Upper lobe of right lung (tissue), 1 donor: ENCODE measurements at regions not wholly inside any gene's neighbourhood (a gene's known extent, or its start where the extent isn't known, plus 50 kb on each side); places are given as distances from the start of the nearest gene placed in this dataset.
A peak's percentile ranks its signal among the peaks of the same experiment; 100 is the strongest.

Source experiments
- ATAC-seq: fragments of 200-7000 bp; cut with Tn5 transposase; one replicate; pipeline ENCODE4 v1.9.1; 2020; ENCODE audit warnings: mild to moderate bottlenecking, moderate library complexity
- DNase-seq: peaks from one replicate; pipeline ENCODE4 v3.0.0-alpha.2; 2020
- H3K27ac ChIP-seq: fragments of 200-600 bp; one replicate; pipeline ENCODE4 v1.8.0; 2022
- H3K27me3 ChIP-seq: fragments of 200-600 bp; one replicate; pipeline ENCODE4 v1.8.0; 2022; ENCODE audit warnings: mild to moderate bottlenecking
- H3K36me3 ChIP-seq: fragments of 200-600 bp; one replicate; pipeline ENCODE4 v1.8.0; 2022
- H3K4me1 ChIP-seq: fragments of 200-600 bp; one replicate; pipeline ENCODE4 v1.8.0; 2022
- H3K4me3 ChIP-seq: fragments of 200-600 bp; one replicate; pipeline ENCODE4 v1.8.0; 2022; ENCODE audit warnings: mild to moderate bottlenecking
- H3K9me3 ChIP-seq: fragments of 200-600 bp; one replicate; pipeline ENCODE4 v1.8.0; 2022
- intact Hi-C: fragments of 100-400 bp; cut with DNase I; formaldehyde crosslinking; loops from one replicate; pipeline ENCODE4 v1.11.0; 2022
- TF ChIP-seq, protein P1 (sequence below): fragments of 200-600 bp; IDR thresholded peaks from one replicate; pipeline ENCODE4 v1.8.0; 2022; ENCODE audit warnings: antibody characterized with exemption
- donor health status: DM: no; HTN: yes; CAD: no; lungs with severe emphysema.

DNA sequence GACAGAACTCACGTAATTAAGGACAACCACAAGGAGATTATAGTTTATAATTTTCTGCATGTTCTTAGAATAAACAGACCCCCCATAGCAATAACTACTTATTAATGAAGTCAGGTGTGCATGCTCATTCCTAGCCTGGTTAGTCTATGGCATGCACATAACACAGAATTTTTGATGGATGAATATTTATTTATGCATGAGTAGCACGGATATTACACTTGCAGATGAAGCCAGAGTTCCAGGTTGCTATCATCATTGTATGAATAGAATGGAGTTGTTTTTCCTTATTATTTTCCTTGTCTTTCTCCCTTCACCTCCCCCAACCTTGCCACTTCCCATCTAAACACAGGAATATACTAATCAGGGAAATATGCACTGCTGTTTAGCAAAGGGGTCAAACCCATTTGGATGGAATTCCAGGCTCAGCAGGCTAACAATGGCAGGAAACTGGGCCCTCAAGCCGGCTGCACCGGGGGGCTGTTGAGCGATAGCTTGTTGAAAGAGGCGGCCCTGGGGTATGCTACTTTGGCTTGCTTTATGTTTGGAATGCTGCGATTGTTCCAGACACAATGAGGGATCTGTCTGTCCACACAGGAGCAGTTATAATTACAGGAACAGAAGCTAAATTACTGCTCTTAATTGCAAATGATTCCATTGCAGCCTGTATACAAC is 112.6 kb downstream of the TMEM170B start:
- intact Hi-C loops = loop anchor here (10.0 kb wide), 1 partner anchor 45 kb away; no protein-coding TSS in a partner anchor
- TF ChIP-seq, protein P1, sequence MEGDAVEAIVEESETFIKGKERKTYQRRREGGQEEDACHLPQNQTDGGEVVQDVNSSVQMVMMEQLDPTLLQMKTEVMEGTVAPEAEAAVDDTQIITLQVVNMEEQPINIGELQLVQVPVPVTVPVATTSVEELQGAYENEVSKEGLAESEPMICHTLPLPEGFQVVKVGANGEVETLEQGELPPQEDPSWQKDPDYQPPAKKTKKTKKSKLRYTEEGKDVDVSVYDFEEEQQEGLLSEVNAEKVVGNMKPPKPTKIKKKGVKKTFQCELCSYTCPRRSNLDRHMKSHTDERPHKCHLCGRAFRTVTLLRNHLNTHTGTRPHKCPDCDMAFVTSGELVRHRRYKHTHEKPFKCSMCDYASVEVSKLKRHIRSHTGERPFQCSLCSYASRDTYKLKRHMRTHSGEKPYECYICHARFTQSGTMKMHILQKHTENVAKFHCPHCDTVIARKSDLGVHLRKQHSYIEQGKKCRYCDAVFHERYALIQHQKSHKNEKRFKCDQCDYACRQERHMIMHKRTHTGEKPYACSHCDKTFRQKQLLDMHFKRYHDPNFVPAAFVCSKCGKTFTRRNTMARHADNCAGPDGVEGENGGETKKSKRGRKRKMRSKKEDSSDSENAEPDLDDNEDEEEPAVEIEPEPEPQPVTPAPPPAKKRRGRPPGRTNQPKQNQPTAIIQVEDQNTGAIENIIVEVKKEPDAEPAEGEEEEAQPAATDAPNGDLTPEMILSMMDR = no peak
- DNase-seq (no peak), ATAC-seq (peak; percentile 37)
- H3K4me1 ChIP-seq = peaks cover 21% of the 10 kb centered on the region
- no peaks in the 10 kb centered on the region for H3K27me3 ChIP-seq
- peak overlapping the region; percentile 17 for H3K27ac ChIP-seq
- H3K4me3 ChIP-seq = no peak overlapping the region
- no peaks in the 10 kb centered on the region for H3K36me3 ChIP-seq
- H3K9me3 ChIP-seq = no peaks in the 10 kb centered on the region

GRCh38 chr6:11650711-11651110 is 113.2 kb downstream of the TMEM170B start:
- DNase-seq (no peak), ATAC-seq (no peak)

GRCh38 chr6:11653028-11653583 is 115.6 kb downstream of the TMEM170B start:
- intact Hi-C loops = loop anchor here (10.0 kb wide), 1 partner anchor 48 kb away; no protein-coding TSS in a partner anchor
- H3K9me3 ChIP-seq = no peaks in the 10 kb centered on the region
- H3K36me3 ChIP-seq = no peaks in the 10 kb centered on the region
- ATAC-seq (peak; percentile 52), DNase-seq (no peak)
- no peak overlapping the region for H3K27ac ChIP-seq
- H3K27me3 ChIP-seq = no peaks in the 10 kb centered on the region
- peaks cover 24% of the 10 kb centered on the region for H3K4me1 ChIP-seq
- no peak overlapping the region for H3K4me3 ChIP-seq
- TF ChIP-seq, protein P1 = no peak

More at GRCh38 chr6:11650711-11651110, 113.2 kb downstream of the TMEM170B start:
- intact Hi-C loops = loop anchor here (10.0 kb wide), 1 partner anchor 46 kb away; no protein-coding TSS in a partner anchor
- no peaks in the 10 kb centered on the region for H3K9me3 ChIP-seq
- H3K27ac ChIP-seq = peak overlapping the region; percentile 17
- peaks cover 24% of the 10 kb centered on the region for H3K4me1 ChIP-seq
- no peaks in the 10 kb centered on the region for H3K27me3 ChIP-seq
- TF ChIP-seq, protein P1 = no peak
- no peaks in the 10 kb centered on the region for H3K36me3 ChIP-seq
- H3K4me3 ChIP-seq = no peak overlapping the region

- TF ChIP-seq, protein P1 = no peak
- no peaks in the 10 kb centered on the region for H3K9me3 ChIP-seq
- H3K4me1 ChIP-seq = peaks cover 24% of the 10 kb centered on the region
- H3K27ac ChIP-seq = peak overlapping the region; percentile 11
- H3K4me3 ChIP-seq = no peak overlapping the region
- H3K27me3 ChIP-seq = no peaks in the 10 kb centered on the region
- no peak for DNase-seq
- no peak for ATAC-seq
- intact Hi-C loops = loop anchor here (5.0 to 10.0 kb wide), 2 partner anchors 50 to 577 kb away; no protein-coding TSS in a partner anchor
- no peaks in the 10 kb centered on the region for H3K36me3 ChIP-seq
These were observed 117.3 kb downstream of the TMEM170B start for GRCh38 chr6:11654876-11655275.

GRCh38 chr6:11656491-11656890 is 118.9 kb downstream of the TMEM170B start:
- H3K4me3 ChIP-seq = no peak overlapping the region
- H3K27me3 ChIP-seq = no peaks in the 10 kb centered on the region
- no peaks in the 10 kb centered on the region for H3K36me3 ChIP-seq
- no peaks in the 10 kb centered on the region for H3K9me3 ChIP-seq
- ATAC-seq (no peak), DNase-seq (no peak)
- intact Hi-C loops = loop anchor here (5.0 to 10.0 kb wide), 2 partner anchors 52 to 576 kb away; no protein-coding TSS in a partner anchor
- H3K27ac ChIP-seq = no peak overlapping the region
- peaks cover 19% of the 10 kb centered on the region for H3K4me1 ChIP-seq
- TF ChIP-seq, protein P1 = no peak
